Thymus (tissue), 11 donors: ENCODE measurements at regions not wholly inside any gene's neighbourhood (a gene's known extent, or its start where the extent isn't known, plus 50 kb on each side); places are given as distances from the start of the nearest gene placed in this dataset.

ENCODE experiments used
- DNase-seq, 9 donors: peaks; one replicate each; pipeline ENCODE4 v3.0.0-alpha.2; 2013; ENCODE audit warnings: low spot score in 9 of 9, low read depth in 6 of 9, missing footprints in 1 of 9
- H3K27ac ChIP-seq, 2 donors: one replicate each; pipeline ENCODE4 v1.5.1; 2013; ENCODE audit warnings: control low read depth in 1 of 2, low read depth in 1 of 2, low read length in 1 of 2, mild to moderate bottlenecking in 1 of 2, moderate library complexity in 1 of 2
- H3K27me3 ChIP-seq, 2 donors: one replicate each; pipeline ENCODE4 v1.5.1; 2013; ENCODE audit warnings: low read length in 1 of 2; ENCODE audit not compliant: control insufficient read depth in 2 of 2, insufficient read depth in 1 of 2
- H3K36me3 ChIP-seq, 2 donors: one replicate each; pipeline ENCODE4 v1.5.1; 2013; ENCODE audit warnings: low read length in 1 of 2, mild to moderate bottlenecking in 1 of 2, moderate library complexity in 1 of 2; ENCODE audit not compliant: control insufficient read depth in 2 of 2, insufficient read depth in 2 of 2
- H3K4me1 ChIP-seq, 2 donors: one replicate each; pipeline ENCODE4 v1.5.1; 2013; ENCODE audit warnings: low read length in 2 of 2; ENCODE audit not compliant: control insufficient read depth in 2 of 2, insufficient read depth in 2 of 2
- H3K4me3 ChIP-seq, 2 donors: one replicate each; pipeline ENCODE4 v1.5.1; 2013; ENCODE audit warnings: low read length in 2 of 2, control low read depth in 1 of 2, mild to moderate bottlenecking in 1 of 2
- H3K9me3 ChIP-seq, 2 donors: one replicate each; pipeline ENCODE4 v1.5.1; 2013; ENCODE audit warnings: low read length in 1 of 2, mild to moderate bottlenecking in 1 of 2; ENCODE audit not compliant: control insufficient read depth in 2 of 2, insufficient read depth in 1 of 2
- WGBS: extraction: QIAGEN DNeasy Blood & Tissue Kit; methylation state at CpG from one replicate; pipeline ENCODE4 v1.1.7; 2013; 5-methylcytosine and 5-hydroxymethylcytosine counted together
- donor health status: healthy.

DNA sequence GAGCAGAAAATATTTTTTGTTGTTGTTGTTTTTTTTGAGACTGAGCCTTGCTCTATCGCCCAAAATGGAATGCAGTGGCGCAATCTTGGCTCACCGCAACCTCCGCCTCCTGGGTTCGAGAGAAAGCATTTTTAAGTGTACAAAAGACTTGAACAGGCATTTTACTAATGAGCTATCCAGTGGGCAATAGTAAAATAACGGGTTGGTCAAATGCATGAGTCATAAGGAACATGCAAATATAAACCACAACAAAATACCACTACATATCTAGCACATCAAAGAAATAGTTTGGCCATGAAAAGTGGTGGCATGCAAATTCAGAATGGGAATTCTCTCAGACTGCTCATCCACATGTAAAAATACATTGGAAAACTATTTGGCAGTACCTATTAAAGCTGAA lies 71.7 kb upstream of the TMEM106B start:
- H3K9me3 ChIP-seq, result no peaks in the 10 kb centered on the region
- no peak for DNase-seq
- 92% methylated on average over 6 of the region's 6 CpGs for WGBS
- no peak overlapping the region for H3K27ac ChIP-seq
- H3K4me3 ChIP-seq, result no peak overlapping the region
- H3K36me3 ChIP-seq, result no peaks in the 10 kb centered on the region
- no peaks in the 10 kb centered on the region for H3K4me1 ChIP-seq
- no peaks in the 10 kb centered on the region for H3K27me3 ChIP-seq

DNA sequence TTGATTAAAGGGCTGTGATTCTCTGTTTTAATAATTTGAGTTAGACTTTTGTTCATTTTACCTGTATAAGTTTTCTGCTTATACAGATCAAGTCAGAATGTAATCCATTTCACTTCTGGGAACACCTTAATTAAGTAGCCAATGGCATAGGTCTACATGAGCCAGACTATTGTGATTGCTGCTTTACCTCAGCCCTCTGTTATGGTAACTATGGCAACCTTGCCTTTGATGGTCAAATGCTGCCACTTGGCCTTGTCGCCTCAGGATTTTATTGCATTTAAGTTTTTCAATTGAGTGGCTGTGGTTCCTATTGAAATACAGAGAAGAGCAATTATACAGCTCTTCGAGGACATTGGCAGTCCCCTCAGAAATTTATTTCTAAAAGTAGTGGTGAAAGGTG lies 64.3 kb upstream of the TMEM106B start:
- DNase-seq, result no peak
- Histone ChIP-seq H3K9me3 (no peaks in the 10 kb centered on the region), H3K4me1 (no peaks in the 10 kb centered on the region), H3K27ac (no peak overlapping the region), H3K4me3 (no peak overlapping the region), H3K27me3 (no peaks in the 10 kb centered on the region), H3K36me3 (no peaks in the 10 kb centered on the region)
- 72% methylated on average over 2 of the region's 2 CpGs for WGBS

DNA sequence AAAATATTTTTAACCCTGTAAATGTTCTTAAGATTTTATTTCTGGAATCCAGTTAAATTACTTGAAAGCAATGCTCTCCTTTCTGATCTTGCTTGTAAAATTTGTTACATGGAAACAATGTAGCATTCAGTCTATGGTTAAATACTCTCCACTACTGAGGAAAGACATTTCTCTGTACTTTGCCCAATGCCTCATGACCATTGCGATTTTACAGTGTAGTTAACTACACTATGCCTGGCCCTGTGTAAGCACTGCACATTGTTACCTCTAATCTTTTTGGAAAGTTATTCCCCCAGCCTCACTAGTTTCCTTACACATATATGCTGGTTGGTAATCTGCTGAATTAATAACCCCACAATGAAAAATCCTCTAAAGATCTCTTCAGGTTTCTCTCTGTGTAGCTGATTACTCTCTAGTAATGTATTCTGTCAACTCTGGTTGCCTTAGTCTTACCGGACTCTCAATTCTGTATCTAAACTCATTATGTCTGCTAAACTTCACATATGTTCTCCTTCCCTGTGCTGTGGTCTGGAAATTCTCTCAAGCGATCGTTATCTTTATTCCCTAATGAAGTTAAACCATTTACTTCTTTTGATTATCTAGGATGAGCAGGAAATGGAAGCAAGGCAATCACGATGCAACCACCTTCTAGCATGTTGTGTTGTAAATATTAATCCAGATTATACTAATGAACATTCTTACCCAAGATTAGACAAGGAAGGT lies 58.7 kb upstream of the TMEM106B start:
- Histone ChIP-seq H3K4me1 (no peaks in the 10 kb centered on the region), H3K36me3 (no peaks in the 10 kb centered on the region), H3K4me3 (no peak overlapping the region), H3K9me3 (no peaks in the 10 kb centered on the region), H3K27ac (no peak overlapping the region), H3K27me3 (no peaks in the 10 kb centered on the region)
- DNase-seq, result no peak
- WGBS, result 89% methylated on average over 5 of the region's 5 CpGs

DNA sequence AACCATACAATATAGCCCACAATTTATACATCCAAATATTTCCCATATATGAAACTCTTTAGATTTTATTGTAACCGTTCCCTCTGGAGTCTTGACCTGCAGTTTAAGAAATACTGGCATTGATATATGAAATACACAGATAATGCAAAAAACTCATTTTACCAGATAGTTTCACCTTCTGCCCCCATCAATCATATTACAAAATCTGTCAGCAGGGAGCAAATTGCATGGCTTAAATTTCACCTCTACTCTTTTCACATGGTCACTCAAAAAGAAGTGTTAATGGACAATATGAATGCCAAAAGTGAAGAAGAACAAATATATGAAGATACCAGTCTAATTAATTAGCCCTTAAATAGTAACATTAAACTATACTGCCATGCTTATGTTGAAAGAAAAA lies 57.0 kb upstream of the TMEM106B start:
- no peaks in the 10 kb centered on the region for H3K9me3 ChIP-seq
- H3K36me3 ChIP-seq, result no peaks in the 10 kb centered on the region
- H3K27me3 ChIP-seq, result no peaks in the 10 kb centered on the region
- 92% methylated on average over 1 of the region's 1 CpG for WGBS
- no peak overlapping the region for H3K27ac ChIP-seq
- no peaks in the 10 kb centered on the region for H3K4me1 ChIP-seq
- no peak overlapping the region for H3K4me3 ChIP-seq
- no peak for DNase-seq

DNA sequence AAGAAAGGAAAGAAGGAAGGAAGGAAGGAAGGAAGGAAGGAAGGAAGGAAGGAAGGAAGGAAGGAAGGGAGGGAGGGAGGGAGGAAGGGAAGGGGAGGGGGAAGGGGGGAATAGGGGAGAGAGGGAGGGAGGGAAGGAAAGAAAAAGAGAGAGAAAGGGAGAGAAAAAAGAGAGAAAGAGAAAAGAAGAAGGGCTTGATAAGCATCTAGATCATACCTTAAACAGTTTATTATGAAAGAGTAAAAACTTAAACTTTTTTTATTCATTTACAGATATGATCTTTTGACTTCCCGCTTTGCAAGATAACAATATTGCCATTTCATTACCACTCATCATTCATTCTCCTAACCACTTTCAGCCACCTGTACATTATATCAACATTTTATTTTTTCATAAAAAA lies 53.6 kb upstream of the TMEM106B start:
- Histone ChIP-seq H3K4me3 (no peak overlapping the region), H3K27me3 (no peaks in the 10 kb centered on the region)
- 44% methylated on average over 1 of the region's 1 CpG for WGBS

DNA sequence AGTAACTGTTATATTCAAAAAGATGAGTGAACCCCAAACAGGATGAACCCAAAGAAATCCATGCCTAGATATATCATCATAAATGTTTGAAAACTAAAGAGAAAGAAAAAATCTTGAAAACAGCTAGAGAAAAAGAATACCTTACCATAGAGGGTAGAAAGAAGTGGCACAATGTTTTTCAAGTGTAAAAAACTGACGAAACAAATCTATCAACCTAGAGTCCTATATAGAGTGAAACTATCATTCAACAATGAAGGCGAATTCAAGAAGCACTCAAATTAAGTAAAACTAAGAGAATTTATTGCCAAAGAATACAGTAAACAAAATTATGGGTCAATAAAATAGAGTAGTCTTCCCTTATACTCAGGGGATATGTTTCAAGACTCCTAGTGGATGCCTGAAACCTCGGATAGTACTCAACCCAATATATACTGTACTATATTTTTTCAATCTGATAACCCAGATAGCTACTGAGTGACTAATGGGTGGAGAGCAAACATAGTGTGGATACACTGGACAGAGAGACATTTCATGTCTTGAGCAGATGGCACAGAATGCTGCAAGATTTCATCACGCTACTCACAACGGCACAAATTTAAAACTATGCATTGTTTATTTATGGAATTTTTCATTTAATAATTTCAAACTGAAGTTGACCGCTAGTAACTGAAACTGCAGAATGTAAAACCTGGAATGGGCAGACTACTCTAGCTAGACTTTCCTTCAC lies 52.6 kb upstream of the TMEM106B start:
- Histone ChIP-seq H3K9me3 (no peaks in the 10 kb centered on the region), H3K36me3 (no peaks in the 10 kb centered on the region), H3K4me3 (no peak overlapping the region), H3K27ac (no peak overlapping the region), H3K27me3 (no peaks in the 10 kb centered on the region), H3K4me1 (no peaks in the 10 kb centered on the region)
- WGBS, result 87% methylated on average over 6 of the region's 6 CpGs
- DNase-seq, result no peak

More for the DNA sequence above, 53.6 kb upstream of the TMEM106B start:
- Histone ChIP-seq H3K36me3 (no peaks in the 10 kb centered on the region), H3K4me1 (no peaks in the 10 kb centered on the region), H3K9me3 (no peaks in the 10 kb centered on the region), H3K27ac (no peak overlapping the region)
- DNase-seq, result no peak

DNA sequence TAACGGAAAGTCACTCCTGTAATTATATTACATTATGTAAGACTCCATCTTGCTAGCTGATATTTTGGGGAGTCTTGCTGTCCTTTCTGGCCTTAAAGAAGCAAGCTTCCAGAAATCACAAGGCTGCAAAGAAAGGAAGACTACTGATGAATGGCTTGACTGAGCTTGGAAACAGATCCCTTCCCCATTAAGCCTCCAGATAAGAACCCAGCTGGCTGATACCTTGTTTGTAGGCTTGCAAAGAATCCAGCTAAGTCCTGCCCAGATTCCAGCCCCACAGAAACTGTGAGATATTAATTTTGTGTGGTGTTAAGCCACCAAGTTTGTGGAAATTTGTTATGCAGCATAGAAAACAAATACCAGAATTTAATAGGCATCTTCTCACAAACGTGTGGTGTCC lies 49.9 kb upstream of the TMEM106B start:
- H3K9me3 ChIP-seq, result no peaks in the 10 kb centered on the region
- no peak for DNase-seq
- no peak overlapping the region for H3K27ac ChIP-seq
- H3K27me3 ChIP-seq, result no peaks in the 10 kb centered on the region
- no peaks in the 10 kb centered on the region for H3K4me1 ChIP-seq
- 25% methylated on average over 2 of the region's 2 CpGs for WGBS
- H3K4me3 ChIP-seq, result no peak overlapping the region
- H3K36me3 ChIP-seq, result no peaks in the 10 kb centered on the region
